GM12873 (cell line): ENCODE measurements at regions not wholly inside any gene's neighbourhood (a gene's known extent, or its start where the extent isn't known, plus 50 kb on each side); places are given as distances from the start of the nearest gene placed in this dataset.

Experiments used
- TF ChIP-seq, protein P1 (sequence below): IDR thresholded peaks from 2 replicates; pipeline ENCODE4 v1.5.1; 2012; ENCODE audit warnings: low read depth, mild to moderate bottlenecking, moderate library complexity, low read length, control low read depth; ENCODE audit not compliant: insufficient read depth; ENCODE audit errors: missing control alignments

DNA sequence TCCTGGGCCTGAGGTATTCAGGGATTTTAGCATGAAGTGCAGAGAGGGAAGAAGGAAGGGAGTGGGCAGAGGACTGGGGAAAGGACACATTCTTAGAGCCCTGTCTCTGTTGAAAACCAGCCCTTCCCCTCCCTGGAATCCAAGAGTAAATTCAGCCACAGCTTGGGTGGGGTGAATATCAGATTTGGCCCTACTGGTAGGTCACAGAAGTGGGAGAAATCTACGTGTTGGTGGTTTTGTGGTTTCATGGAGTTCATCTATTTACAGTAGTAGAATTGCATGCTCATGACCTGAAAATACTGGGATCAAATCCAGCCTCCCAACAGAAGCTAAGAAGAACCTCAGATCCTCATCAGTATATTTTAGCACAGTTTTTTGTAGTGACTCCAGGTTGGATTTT, 404.4 kb downstream of the BMP2 start:
- TF ChIP-seq, protein P1, sequence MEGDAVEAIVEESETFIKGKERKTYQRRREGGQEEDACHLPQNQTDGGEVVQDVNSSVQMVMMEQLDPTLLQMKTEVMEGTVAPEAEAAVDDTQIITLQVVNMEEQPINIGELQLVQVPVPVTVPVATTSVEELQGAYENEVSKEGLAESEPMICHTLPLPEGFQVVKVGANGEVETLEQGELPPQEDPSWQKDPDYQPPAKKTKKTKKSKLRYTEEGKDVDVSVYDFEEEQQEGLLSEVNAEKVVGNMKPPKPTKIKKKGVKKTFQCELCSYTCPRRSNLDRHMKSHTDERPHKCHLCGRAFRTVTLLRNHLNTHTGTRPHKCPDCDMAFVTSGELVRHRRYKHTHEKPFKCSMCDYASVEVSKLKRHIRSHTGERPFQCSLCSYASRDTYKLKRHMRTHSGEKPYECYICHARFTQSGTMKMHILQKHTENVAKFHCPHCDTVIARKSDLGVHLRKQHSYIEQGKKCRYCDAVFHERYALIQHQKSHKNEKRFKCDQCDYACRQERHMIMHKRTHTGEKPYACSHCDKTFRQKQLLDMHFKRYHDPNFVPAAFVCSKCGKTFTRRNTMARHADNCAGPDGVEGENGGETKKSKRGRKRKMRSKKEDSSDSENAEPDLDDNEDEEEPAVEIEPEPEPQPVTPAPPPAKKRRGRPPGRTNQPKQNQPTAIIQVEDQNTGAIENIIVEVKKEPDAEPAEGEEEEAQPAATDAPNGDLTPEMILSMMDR: no peak

DNA sequence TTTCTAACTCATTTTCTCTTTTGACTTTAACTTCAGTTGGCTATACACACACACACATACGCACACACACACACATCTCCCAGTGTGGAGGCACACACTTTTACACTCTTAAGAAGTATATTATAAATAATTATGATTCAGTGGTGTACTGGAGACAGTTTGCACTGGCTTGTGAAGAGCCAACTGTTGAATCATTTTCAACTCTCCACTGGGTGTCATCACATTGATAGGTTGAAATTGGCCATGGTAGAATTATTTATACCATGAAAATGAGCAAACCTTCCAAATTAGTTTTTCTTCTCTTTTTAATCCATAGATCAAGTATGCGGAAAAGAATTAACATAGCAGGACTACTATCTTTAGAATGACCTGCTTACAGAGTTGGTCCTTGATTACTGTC, 407.1 kb downstream of the BMP2 start:
- TF ChIP-seq, protein P1: no peak

DNA sequence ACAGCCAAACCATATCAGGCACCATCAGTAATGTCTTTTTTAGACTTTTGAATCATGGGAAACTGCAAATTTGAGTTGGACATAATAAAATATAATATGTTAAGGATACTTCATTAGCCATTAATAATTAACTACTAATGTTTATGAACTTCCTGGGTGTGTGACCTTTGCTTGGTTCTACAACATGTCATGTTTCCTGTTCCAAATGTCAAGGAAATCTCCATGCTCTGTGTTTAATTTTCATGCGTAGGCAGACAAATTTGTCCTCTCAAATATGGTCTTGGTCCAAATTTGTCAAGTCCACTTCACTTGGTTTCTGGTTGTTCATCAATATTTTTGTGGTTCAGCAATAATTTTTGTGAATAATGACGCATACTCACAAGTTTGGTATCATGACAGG, 410.5 kb downstream of the BMP2 start:
- TF ChIP-seq, protein P1: no peak

DNA sequence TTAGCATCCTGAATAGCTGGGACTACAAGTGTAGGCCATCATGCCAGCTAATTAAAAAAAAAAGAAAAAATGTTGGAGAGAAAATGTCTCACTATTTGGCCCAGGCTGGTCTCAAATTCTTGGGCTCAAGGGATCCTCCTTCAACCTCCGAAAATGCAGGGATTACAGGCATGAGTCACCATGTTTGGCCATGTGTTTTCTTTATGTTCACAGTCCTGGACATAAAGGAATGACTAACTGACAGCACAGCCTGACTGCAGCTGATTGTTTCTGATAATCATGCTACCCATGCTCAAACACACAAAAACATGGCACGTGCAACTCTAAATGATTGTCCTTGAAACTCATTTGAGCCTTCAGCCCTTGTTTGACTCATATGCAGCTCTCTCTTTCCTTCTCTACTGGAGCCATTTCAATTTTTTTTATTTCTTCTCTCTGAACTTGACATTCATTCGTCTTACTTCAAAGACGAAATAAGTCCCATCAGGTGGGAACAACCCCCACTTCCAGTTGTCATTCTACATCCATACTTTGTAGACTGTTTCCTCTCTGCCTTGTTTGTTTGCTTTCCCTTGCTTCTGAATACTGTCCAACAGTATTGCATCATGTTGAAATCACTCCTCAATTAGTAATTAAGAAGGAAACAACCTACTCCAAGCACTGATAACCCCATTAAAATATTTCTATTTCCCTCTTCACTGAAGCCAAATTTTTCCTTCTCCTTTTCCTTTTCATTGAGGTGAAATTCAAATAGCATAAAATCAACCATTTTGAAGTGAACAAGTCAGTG, 413.0 kb downstream of the BMP2 start:
- TF ChIP-seq, protein P1: no peak

DNA sequence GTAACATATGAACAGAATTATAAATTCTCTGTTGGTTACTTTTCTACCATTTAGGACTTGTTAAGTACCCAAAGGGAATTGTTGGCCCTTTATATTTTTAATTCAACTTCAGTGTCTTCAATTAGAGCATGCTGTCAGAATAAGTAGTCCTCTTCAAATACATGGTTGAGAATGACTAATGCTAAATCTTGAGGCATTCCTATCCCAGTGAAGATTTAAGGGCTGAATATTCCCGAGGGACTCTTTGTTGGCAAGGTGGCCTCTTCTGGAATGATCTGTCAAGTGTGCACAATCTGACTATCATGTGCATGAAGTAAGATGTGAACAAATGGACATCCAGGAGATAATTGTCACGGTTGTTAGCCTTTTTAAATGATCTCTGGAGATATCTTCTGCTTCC, 421.7 kb downstream of the BMP2 start:
- TF ChIP-seq, protein P1: no peak

DNA sequence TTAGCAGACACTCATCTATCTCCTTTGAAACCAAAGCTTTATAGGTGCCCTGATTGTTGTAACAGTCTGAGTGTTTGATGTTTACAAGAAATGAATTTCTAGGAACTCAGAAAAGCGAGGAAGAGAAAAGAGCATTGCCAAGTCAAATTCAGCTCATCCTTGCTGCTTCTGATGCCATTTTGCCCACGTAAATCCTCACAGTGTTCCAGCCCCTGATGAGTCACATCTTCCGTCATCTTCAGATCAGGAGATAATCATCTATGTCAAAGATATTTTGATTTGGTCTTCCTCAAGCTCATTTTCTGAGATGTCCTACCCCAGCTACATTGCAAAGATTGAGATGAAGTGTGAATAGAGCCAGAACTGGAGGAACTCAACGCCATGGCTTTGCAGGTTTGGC, 426.2 kb downstream of the BMP2 start:
- TF ChIP-seq, protein P1: no peak

DNA sequence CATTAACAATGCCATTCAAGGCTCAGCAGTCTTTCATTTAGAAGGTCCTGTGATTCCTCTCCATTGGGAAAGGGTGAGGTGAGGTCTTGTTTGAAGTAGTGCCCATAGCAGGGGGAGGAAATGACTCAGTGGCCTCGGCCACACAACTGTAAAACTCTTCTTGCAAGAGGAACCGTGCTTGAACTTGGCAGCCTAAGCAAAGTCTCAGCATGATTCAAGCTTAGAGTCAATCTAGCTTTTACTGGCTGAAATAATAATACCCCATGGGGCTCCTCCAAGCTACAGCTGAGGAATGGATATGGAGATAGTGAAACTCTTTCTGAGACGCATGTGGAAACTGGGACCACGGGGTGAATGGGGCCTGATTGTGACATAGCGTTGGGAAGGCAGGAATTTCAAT, 428.2 kb downstream of the BMP2 start:
- TF ChIP-seq, protein P1: no peak

DNA sequence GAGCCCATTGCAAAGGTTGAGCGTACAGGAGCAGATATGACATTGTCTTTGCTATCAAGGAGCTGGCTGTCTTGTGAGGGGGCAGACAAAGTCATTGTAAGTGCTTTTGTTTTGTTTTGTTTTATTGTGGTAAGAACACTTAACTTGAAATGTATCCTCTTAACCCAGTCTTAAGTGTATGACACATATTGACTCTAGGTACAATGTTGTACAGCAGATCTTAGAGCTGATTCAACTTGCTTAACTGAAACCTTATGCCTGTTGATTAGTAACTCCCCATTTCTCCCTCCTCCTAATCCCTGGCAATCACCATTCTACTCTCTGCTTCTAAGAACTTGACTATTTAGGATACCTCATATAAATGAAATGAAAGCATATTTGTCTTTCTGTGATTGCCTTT, 429.0 kb downstream of the BMP2 start:
- TF ChIP-seq, protein P1: no peak
